Spleen (tissue), 11 donors: ENCODE measurements at regions not wholly inside any gene's neighbourhood (a gene's known extent, or its start where the extent isn't known, plus 50 kb on each side); places are given as distances from the start of the nearest gene placed in this dataset.

ENCODE experiments used
- DNase-seq: peaks from one replicate; pipeline ENCODE4 v3.0.0-alpha.2; 2020
- H3K27ac ChIP-seq, 8 donors: fragments of 200-600 bp; sonication (generic) in 7 of 8; 1 replicate in 4 of 8; 2 replicates in 4 of 8; pipeline versions ENCODE4 v1.5.0 to v1.8.0; 2016 to 2021; ENCODE audit warnings: inconsistent platforms in 4 of 8, mild to moderate bottlenecking in 4 of 8, moderate library complexity in 1 of 8
- H3K27me3 ChIP-seq, 7 donors: fragments of 200-600 bp; sonication (generic) in 6 of 7; replicated peaks in 1 of 7; 1 replicate in 4 of 7; 2 replicates in 3 of 7; pipeline versions ENCODE4 v1.5.0 to v1.8.0; 2016 to 2021; ENCODE audit warnings: inconsistent platforms in 3 of 7, mild to moderate bottlenecking in 1 of 7
- H3K36me3 ChIP-seq, 6 donors: fragments of 200-600 bp; sonication (generic) in 5 of 6; 1 replicate in 4 of 6; 2 replicates in 2 of 6; pipeline versions ENCODE4 v1.5.0 to v1.8.0; 2016 to 2021; ENCODE audit warnings: inconsistent platforms in 2 of 6
- H3K4me1 ChIP-seq, 6 donors: fragments of 200-600 bp; sonication (generic) in 5 of 6; 1 replicate in 3 of 6; 2 replicates in 3 of 6; pipeline versions ENCODE4 v1.5.0 to v1.8.0; 2016 to 2021; ENCODE audit warnings: inconsistent platforms in 3 of 6
- H3K4me3 ChIP-seq, 8 donors: fragments of 200-600 bp; sonication (generic) in 7 of 8; 1 replicate in 4 of 8; 2 replicates in 4 of 8; pipeline versions ENCODE4 v1.5.0 to v1.8.0; 2016 to 2021; ENCODE audit warnings: inconsistent platforms in 4 of 8, mild to moderate bottlenecking in 4 of 8, moderate library complexity in 2 of 8
- H3K9me3 ChIP-seq, 8 donors: fragments of 200-600 bp; sonication (generic) in 7 of 8; 1 replicate in 4 of 8; 2 replicates in 4 of 8; pipeline versions ENCODE4 v1.5.0 to v1.8.0; 2016 to 2021; ENCODE audit warnings: inconsistent platforms in 4 of 8
- CTCF ChIP-seq, 11 experiments: fragments of 200-600 bp in 7 of 11; fragments of 450-650 bp in 4 of 11; sonication (generic) in 4 of 11; IDR thresholded peaks in 8 of 11; conservative IDR thresholded peaks in 3 of 11; 1 replicate in 7 of 11; 2 replicates in 4 of 11; pipeline versions ENCODE4 v1.4.0 to v1.8.0; 2016 to 2021; ENCODE audit warnings: antibody characterized with exemption in 11 of 11, inconsistent platforms in 4 of 11, mild to moderate bottlenecking in 1 of 11
- POLR2A ChIP-seq, 3 donors: fragments of 450-650 bp; IDR thresholded peaks; one replicate each; pipeline ENCODE4 v1.5.1; 2017; ENCODE audit warnings: antibody characterized with exemption in 3 of 3, mild to moderate bottlenecking in 1 of 3
- POLR2AphosphoS5 ChIP-seq, 3 donors: sonication (generic); formaldehyde crosslinking; IDR thresholded peaks; one replicate each; pipeline ENCODE4 v1.5.1; 2017; ENCODE audit warnings: antibody characterized with exemption in 3 of 3
- WGBS, 5 donors: extraction: QIAGEN DNeasy Blood & Tissue Kit in 3 of 5; methylation state at CpG; one replicate each; pipeline versions ENCODE4 v1.1.5 to v1.1.7; 2013 to 2018; 5-methylcytosine and 5-hydroxymethylcytosine counted together
- intact Hi-C: fragments of 100-400 bp; cut with DNase I; formaldehyde crosslinking; loops from one replicate; pipeline ENCODE4 v1.15.0; 2023; ENCODE audit warnings: low total_unique reads
- donor health status: healthy with polysubstance abuse.
- donor health status: DM: no; HTN: no; CAD: no; lungs with moderate emphysema.
- donor health status: DM: no; HTN: no; CAD: no.
- donor health status: Bipolar disorder and iron deficiency.
- donor health status: healthy.
- donor health status: DM: no; HTN: no; CAD: no.
- donor health status: DM: yes; HTN: yes; CAD: no.

GRCh38 chr10:78617631-78618030, 451.1 kb upstream of the ZMIZ1 start:
- 74 to 96% (median 90%) methylated on average over 5 of the region's 5 CpGs for WGBS, 5 donors
- Histone ChIP-seq H3K27ac (no peak overlapping the region), H3K36me3 (no peaks in the 10 kb centered on the region), H3K4me1 (peaks cover 0 to 8% (median 5%) of the 10 kb centered on the region in 6 donors), H3K27me3 (no peaks in the 10 kb centered on the region), H3K9me3 (no peaks in the 10 kb centered on the region), H3K4me3 (no peak overlapping the region)
- DNase-seq, result no peak
- no peak for TF ChIP-seq CTCF (IDR thresholded peaks at IDR 0.05 in 8 of 11, conservative IDR thresholded peaks at IDR 0.05 in 3 of 11)
- no peak for TF ChIP-seq POLR2AphosphoS5 (IDR thresholded peaks at IDR 0.05)
- no peak for TF ChIP-seq POLR2A (IDR thresholded peaks at IDR 0.05)
- intact Hi-C loops, result no loop called here

- Histone ChIP-seq H3K27me3 (no peaks in the 10 kb centered on the region), H3K4me3 (no peak overlapping the region), H3K27ac (no peak overlapping the region), H3K9me3 (no peaks in the 10 kb centered on the region), H3K4me1 (peaks cover 0 to 8% (median 5%) of the 10 kb centered on the region in 6 donors), H3K36me3 (no peaks in the 10 kb centered on the region)
- WGBS, 5 donors, result 92 to 98% (median 95%) methylated on average over 4 of the region's 4 CpGs
- intact Hi-C loops, result no loop called here
- no peak for DNase-seq
- TF ChIP-seq POLR2AphosphoS5 (IDR thresholded peaks at IDR 0.05), result no peak
- TF ChIP-seq POLR2A (IDR thresholded peaks at IDR 0.05), result no peak
- no peak for TF ChIP-seq CTCF (IDR thresholded peaks at IDR 0.05 in 8 of 11, conservative IDR thresholded peaks at IDR 0.05 in 3 of 11)
Measured at GRCh38 chr10:78618050-78618449, 450.7 kb upstream of the ZMIZ1 start.

- Histone ChIP-seq H3K4me1 (peaks cover 0 to 8% (median 5%) of the 10 kb centered on the region in 6 donors), H3K9me3 (no peaks in the 10 kb centered on the region), H3K27me3 (no peaks in the 10 kb centered on the region), H3K36me3 (no peaks in the 10 kb centered on the region), H3K27ac (no peak overlapping the region), H3K4me3 (no peak overlapping the region)
- WGBS, 5 donors, result 74 to 83% (median 77%) methylated on average over 6 of the region's 6 CpGs
- no peak for DNase-seq
- no peak for TF ChIP-seq CTCF (IDR thresholded peaks at IDR 0.05 in 8 of 11, conservative IDR thresholded peaks at IDR 0.05 in 3 of 11)
- no peak for TF ChIP-seq POLR2AphosphoS5 (IDR thresholded peaks at IDR 0.05)
- TF ChIP-seq POLR2A (IDR thresholded peaks at IDR 0.05), result no peak
- intact Hi-C loops, result no loop called here
Measured at GRCh38 chr10:78619115-78619851, 449.5 kb upstream of the ZMIZ1 start.

GRCh38 chr10:78619896-78620295, 448.9 kb upstream of the ZMIZ1 start:
- Histone ChIP-seq H3K4me3 (no peak overlapping the region), H3K36me3 (no peaks in the 10 kb centered on the region), H3K9me3 (no peaks in the 10 kb centered on the region), H3K27me3 (no peaks in the 10 kb centered on the region), H3K27ac (no peak overlapping the region), H3K4me1 (peaks cover 0 to 8% (median 5%) of the 10 kb centered on the region in 6 donors)
- intact Hi-C loops, result no loop called here
- TF ChIP-seq POLR2AphosphoS5 (IDR thresholded peaks at IDR 0.05) (no peak), CTCF (IDR thresholded peaks at IDR 0.05 in 8 of 11, conservative IDR thresholded peaks at IDR 0.05 in 3 of 11) (no peak), POLR2A (IDR thresholded peaks at IDR 0.05) (no peak)
- WGBS, 5 donors, result 76 to 85% (median 83%) methylated on average over 4 of the region's 4 CpGs
- DNase-seq, result no peak
